ENCODE measurements at regions not wholly inside any gene's neighbourhood (a gene's known extent, or its start where the extent isn't known, plus 50 kb on each side); places are given as distances from the start of the nearest gene placed in this dataset.

DNA sequence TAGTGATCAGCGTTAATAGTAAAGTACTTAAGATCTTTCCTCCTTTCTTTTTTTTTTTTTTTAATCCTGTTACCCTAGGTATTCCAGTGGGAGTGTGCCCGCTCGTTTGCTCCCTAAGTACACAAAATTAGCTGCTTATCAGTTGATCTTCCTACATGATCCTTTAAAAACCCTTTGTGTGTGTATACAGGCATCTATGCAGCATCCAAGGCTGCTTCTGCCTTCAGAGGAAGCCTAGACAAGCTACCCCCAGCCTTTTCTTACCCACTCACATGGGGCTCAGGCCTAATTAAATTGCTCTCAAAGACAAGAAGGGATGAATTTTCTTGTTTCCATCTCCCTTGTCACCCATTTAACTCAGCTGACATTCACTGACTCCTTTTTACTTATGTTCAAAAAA lies 343.4 kb upstream of the LMO3 start:
- TF ChIP-seq, protein P1, sequence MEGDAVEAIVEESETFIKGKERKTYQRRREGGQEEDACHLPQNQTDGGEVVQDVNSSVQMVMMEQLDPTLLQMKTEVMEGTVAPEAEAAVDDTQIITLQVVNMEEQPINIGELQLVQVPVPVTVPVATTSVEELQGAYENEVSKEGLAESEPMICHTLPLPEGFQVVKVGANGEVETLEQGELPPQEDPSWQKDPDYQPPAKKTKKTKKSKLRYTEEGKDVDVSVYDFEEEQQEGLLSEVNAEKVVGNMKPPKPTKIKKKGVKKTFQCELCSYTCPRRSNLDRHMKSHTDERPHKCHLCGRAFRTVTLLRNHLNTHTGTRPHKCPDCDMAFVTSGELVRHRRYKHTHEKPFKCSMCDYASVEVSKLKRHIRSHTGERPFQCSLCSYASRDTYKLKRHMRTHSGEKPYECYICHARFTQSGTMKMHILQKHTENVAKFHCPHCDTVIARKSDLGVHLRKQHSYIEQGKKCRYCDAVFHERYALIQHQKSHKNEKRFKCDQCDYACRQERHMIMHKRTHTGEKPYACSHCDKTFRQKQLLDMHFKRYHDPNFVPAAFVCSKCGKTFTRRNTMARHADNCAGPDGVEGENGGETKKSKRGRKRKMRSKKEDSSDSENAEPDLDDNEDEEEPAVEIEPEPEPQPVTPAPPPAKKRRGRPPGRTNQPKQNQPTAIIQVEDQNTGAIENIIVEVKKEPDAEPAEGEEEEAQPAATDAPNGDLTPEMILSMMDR (IDR thresholded peaks at IDR 0.05 in 4 of 5, conservative IDR thresholded peaks at IDR 0.05 in 1 of 5) = no peak
- TF ChIP-seq POLR2A (IDR thresholded peaks at IDR 0.05) = no peak
